MM.1S (cell line): ENCODE measurements at regions not wholly inside any gene's neighbourhood (a gene's known extent, or its start where the extent isn't known, plus 50 kb on each side); places are given as distances from the start of the nearest gene placed in this dataset.
"Not testable (repeated sequence)": the region's sequence is repeated elsewhere in the genome, so short reads cannot be mapped to it uniquely, and the experiment has no call there.

ENCODE experiments used
- DNase-seq: peaks from one replicate; pipeline ENCODE4 v3.0.0-alpha.2; 2015
- H2AFZ ChIP-seq: fragments of 300-600 bp; sonication (generic); 2 replicates; pipeline ENCODE4 v1.6.0; 2016; ENCODE audit warnings: antibody characterized with exemption, low read length
- H3F3A ChIP-seq: fragments of 300-600 bp; sonication (generic); 2 replicates; pipeline ENCODE4 v1.6.1; 2016; ENCODE audit warnings: mild to moderate bottlenecking, antibody characterized with exemption, low read length, moderate library complexity, mixed read lengths; ENCODE audit not compliant: insufficient read depth
- H3K27ac ChIP-seq: fragments of 300-600 bp; sonication (generic); 2 replicates; pipeline ENCODE4 v1.5.1; 2016; ENCODE audit warnings: mild to moderate bottlenecking, low read length
- H3K27me3 ChIP-seq: fragments of 300-600 bp; sonication (generic); replicated peaks from 2 replicates; pipeline ENCODE4 v1.6.0; 2016; ENCODE audit warnings: low read length; ENCODE audit not compliant: insufficient read depth
- H3K36me3 ChIP-seq: fragments of 300-600 bp; sonication (generic); replicated peaks from 2 replicates; pipeline ENCODE4 v1.6.1; 2016; ENCODE audit warnings: mild to moderate bottlenecking, low read length, mixed read lengths; ENCODE audit not compliant: insufficient read depth
- H3K4me1 ChIP-seq: fragments of 300-600 bp; sonication (generic); 2 replicates; pipeline ENCODE4 v1.6.1; 2016; ENCODE audit warnings: low read length, mixed read lengths
- H3K4me2 ChIP-seq: fragments of 300-600 bp; sonication (generic); 2 replicates; pipeline ENCODE4 v1.6.0; 2016; ENCODE audit warnings: low read depth, low read length
- H3K4me3 ChIP-seq: fragments of 300-600 bp; sonication (generic); 2 replicates; pipeline ENCODE4 v1.5.1; 2016; ENCODE audit warnings: low read length, mixed read lengths
- H3K79me2 ChIP-seq: fragments of 300-600 bp; sonication (generic); 2 replicates; pipeline ENCODE4 v1.6.1; 2016; ENCODE audit warnings: mixed run types, low read length, mixed read lengths
- H3K9ac ChIP-seq: fragments of 300-600 bp; sonication (generic); 2 replicates; pipeline ENCODE4 v1.6.1; 2016; ENCODE audit warnings: low read length, mixed read lengths
- H3K9me2 ChIP-seq: fragments of 300-600 bp; sonication (generic); replicated peaks from 2 replicates; pipeline ENCODE4 v1.6.1; 2016; ENCODE audit warnings: mild to moderate bottlenecking, low read length, mixed read lengths; ENCODE audit not compliant: insufficient read depth
- H3K9me3 ChIP-seq: fragments of 300-600 bp; sonication (generic); replicated peaks from 2 replicates; pipeline ENCODE4 v1.6.1; 2016; ENCODE audit warnings: mild to moderate bottlenecking, low read length, mixed read lengths; ENCODE audit not compliant: insufficient read depth
- H4K20me1 ChIP-seq: fragments of 300-600 bp; sonication (generic); 2 replicates; pipeline ENCODE4 v1.6.1; 2016; ENCODE audit warnings: mild to moderate bottlenecking, low read length, moderate library complexity, mixed read lengths; ENCODE audit not compliant: insufficient read depth
- EZH2 ChIP-seq: fragments of 300-600 bp; sonication (generic); optimal IDR thresholded peaks from 2 replicates; pipeline ENCODE3; 2017; ENCODE audit warnings: low read depth, mild to moderate bottlenecking, antibody characterized with exemption, low read length, mixed read lengths
- EZH2phosphoT487 ChIP-seq: fragments of 300-600 bp; sonication (generic); IDR thresholded peaks from 2 replicates; pipeline ENCODE4 v1.6.1; 2018; ENCODE audit warnings: antibody characterized with exemption, low read length
- TF ChIP-seq, protein P1 (sequence below): fragments of 300-600 bp; sonication (generic); IDR thresholded peaks from 2 replicates; pipeline ENCODE4 v1.5.1; 2016; ENCODE audit warnings: antibody characterized with exemption, low read length, mixed read lengths

DNA sequence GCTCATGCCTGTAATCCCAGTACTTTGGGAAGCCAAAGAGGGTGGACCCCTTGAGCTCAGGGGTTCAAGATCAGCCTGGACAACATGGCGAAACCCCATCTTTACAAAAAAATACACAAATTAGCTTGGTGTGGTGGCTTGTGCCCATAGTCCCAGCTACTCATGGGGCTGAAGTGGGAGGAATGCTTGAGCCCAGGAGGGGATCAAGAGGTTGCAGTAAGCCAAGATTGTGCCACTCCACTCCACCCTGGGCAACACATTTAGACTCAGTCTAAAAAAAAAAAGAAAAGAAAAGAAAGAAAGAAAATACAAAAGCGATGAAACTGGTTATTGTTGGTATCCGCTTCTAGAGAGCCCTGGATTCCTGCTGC lies 597.4 kb downstream of the UQCRFS1 start:
- no peaks in the 10 kb centered on the region for H3K36me3 ChIP-seq
- no peak for TF ChIP-seq EZH2
- TF ChIP-seq EZH2phosphoT487: no peak
- TF ChIP-seq, protein P1, sequence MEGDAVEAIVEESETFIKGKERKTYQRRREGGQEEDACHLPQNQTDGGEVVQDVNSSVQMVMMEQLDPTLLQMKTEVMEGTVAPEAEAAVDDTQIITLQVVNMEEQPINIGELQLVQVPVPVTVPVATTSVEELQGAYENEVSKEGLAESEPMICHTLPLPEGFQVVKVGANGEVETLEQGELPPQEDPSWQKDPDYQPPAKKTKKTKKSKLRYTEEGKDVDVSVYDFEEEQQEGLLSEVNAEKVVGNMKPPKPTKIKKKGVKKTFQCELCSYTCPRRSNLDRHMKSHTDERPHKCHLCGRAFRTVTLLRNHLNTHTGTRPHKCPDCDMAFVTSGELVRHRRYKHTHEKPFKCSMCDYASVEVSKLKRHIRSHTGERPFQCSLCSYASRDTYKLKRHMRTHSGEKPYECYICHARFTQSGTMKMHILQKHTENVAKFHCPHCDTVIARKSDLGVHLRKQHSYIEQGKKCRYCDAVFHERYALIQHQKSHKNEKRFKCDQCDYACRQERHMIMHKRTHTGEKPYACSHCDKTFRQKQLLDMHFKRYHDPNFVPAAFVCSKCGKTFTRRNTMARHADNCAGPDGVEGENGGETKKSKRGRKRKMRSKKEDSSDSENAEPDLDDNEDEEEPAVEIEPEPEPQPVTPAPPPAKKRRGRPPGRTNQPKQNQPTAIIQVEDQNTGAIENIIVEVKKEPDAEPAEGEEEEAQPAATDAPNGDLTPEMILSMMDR: no peak

GRCh38 chr19:28614634-28615545 lies 598.1 kb downstream of the UQCRFS1 start:
- H3K4me1 ChIP-seq: no peaks in the 10 kb centered on the region
- H3F3A ChIP-seq: no peaks in the 10 kb centered on the region
- H3K9ac ChIP-seq: no peak overlapping the region
- no peaks in the 10 kb centered on the region for H3K36me3 ChIP-seq
- H3K9me3 ChIP-seq: no peaks in the 10 kb centered on the region
- H3K4me2 ChIP-seq: no peak overlapping the region
- TF ChIP-seq, protein P1: no peak
- TF ChIP-seq EZH2phosphoT487: no peak
- no peak for TF ChIP-seq EZH2
- no peak overlapping the region for H2AFZ ChIP-seq
- H3K4me3 ChIP-seq: no peak overlapping the region
- H3K27ac ChIP-seq: no peak overlapping the region
- peaks cover 44% of the 10 kb centered on the region for H3K79me2 ChIP-seq
- H4K20me1 ChIP-seq: no peaks in the 10 kb centered on the region
- no peaks in the 10 kb centered on the region for H3K27me3 ChIP-seq
- no peaks in the 10 kb centered on the region for H3K9me2 ChIP-seq
- no peak for DNase-seq

More for the DNA sequence above, 597.4 kb downstream of the UQCRFS1 start:
- Histone ChIP-seq H3K27ac (no peak overlapping the region), H3K4me2 (no peak overlapping the region), H3K79me2 (peaks cover 48% of the 10 kb centered on the region), H3K27me3 (no peaks in the 10 kb centered on the region), H3K9ac (no peak overlapping the region), H4K20me1 (no peaks in the 10 kb centered on the region), H3K4me1 (no peaks in the 10 kb centered on the region), H2AFZ (no peak overlapping the region), H3K4me3 (no peak overlapping the region), H3K9me3 (no peaks in the 10 kb centered on the region), H3F3A (no peaks in the 10 kb centered on the region), H3K9me2 (no peaks in the 10 kb centered on the region)
- no peak for DNase-seq

DNA sequence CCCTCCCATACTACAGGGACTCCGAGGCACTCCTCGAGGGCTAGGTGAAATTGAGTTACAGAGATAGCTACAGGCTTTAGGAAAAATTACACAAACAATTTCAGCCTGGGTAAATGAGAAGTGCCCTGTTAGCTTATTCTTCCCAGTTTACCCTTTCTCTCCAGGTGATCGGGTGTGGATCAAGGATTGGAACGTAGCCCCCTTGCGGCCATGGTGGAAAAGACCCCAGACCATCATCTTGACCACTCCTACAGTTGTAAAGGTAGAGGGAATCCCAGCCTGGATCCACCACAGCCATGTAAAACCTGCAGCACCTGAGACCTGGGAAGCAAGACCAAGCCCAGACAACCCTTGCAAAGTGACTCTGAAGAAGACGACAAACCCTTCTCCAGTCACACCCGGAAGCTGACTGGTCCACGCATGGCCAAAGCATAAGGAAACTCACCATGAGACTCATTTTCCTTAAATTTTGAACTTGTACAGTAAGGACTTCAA lies 600.6 kb downstream of the UQCRFS1 start:
- no peaks in the 10 kb centered on the region for H3K9me2 ChIP-seq
- H3K4me1 ChIP-seq: no peaks in the 10 kb centered on the region
- no peak overlapping the region for H3K27ac ChIP-seq
- H3K36me3 ChIP-seq: no peaks in the 10 kb centered on the region
- no peaks in the 10 kb centered on the region for H3K27me3 ChIP-seq
- DNase-seq: no peak
- H3K9ac ChIP-seq: no peak overlapping the region
- no peak overlapping the region for H2AFZ ChIP-seq
- no peaks in the 10 kb centered on the region for H3F3A ChIP-seq
- no peaks in the 10 kb centered on the region for H4K20me1 ChIP-seq
- H3K79me2 ChIP-seq: peaks cover 31% of the 10 kb centered on the region
- no peak overlapping the region for H3K4me3 ChIP-seq
- H3K4me2 ChIP-seq: no peak overlapping the region
- TF ChIP-seq, protein P1: no peak
- no peak for TF ChIP-seq EZH2
- no peak for TF ChIP-seq EZH2phosphoT487
- H3K9me3 ChIP-seq: no peaks in the 10 kb centered on the region

- H3F3A ChIP-seq, H3K36me3 ChIP-seq, H3K27ac ChIP-seq, H4K20me1 ChIP-seq, H3K9me2 ChIP-seq, H3K4me1 ChIP-seq, H2AFZ ChIP-seq, H3K9ac ChIP-seq, H3K9me3 ChIP-seq, H3K27me3 ChIP-seq, H3K4me3 ChIP-seq, DNase-seq, H3K4me2 ChIP-seq: not testable (repeated sequence)
- peaks cover 32% of the 10 kb centered on the region for H3K79me2 ChIP-seq
Observed at GRCh38 chr19:28611227-28611914, 601.6 kb downstream of the UQCRFS1 start.
